OCI-LY1 (cell line): ENCODE measurements at regions not wholly inside any gene's neighbourhood (a gene's known extent, or its start where the extent isn't known, plus 50 kb on each side); places are given as distances from the start of the nearest gene placed in this dataset.

Source experiments
- H2AFZ ChIP-seq: fragments of 200-600 bp; sonication (generic), shearing (Covaris generic); 2 replicates; pipeline ENCODE4 v1.6.0; 2014; ENCODE audit warnings: antibody characterized with exemption, mild to moderate bottlenecking, low read length
- H3F3A ChIP-seq: fragments of 200-600 bp; sonication (generic), shearing (Covaris generic); 2 replicates; pipeline ENCODE4 v1.6.0; 2014; ENCODE audit warnings: mild to moderate bottlenecking, antibody characterized with exemption, low read length, moderate library complexity; ENCODE audit not compliant: insufficient read depth
- H3K27ac ChIP-seq: fragments of 200-600 bp; sonication (generic); 2 replicates; pipeline ENCODE4 v1.5.1; 2014; ENCODE audit warnings: low read length, mixed run types, mild to moderate bottlenecking, low read depth; ENCODE audit not compliant: poor library complexity, severe bottlenecking
- H3K27me3 ChIP-seq: fragments of 200-600 bp; sonication (generic); 2 replicates; pipeline ENCODE4 v1.6.0; 2014; ENCODE audit warnings: antibody characterized with exemption, mild to moderate bottlenecking, low read length, moderate library complexity; ENCODE audit not compliant: insufficient read depth
- H3K36me3 ChIP-seq: fragments of 200-600 bp; sonication (generic); 2 replicates; pipeline ENCODE4 v1.6.1; 2014; ENCODE audit warnings: mild to moderate bottlenecking, antibody characterized with exemption, low read length, moderate library complexity, mixed read lengths; ENCODE audit not compliant: insufficient read depth
- H3K4me1 ChIP-seq: fragments of 200-600 bp; sonication (generic); 2 replicates; pipeline ENCODE4 v1.5.1; 2014; ENCODE audit warnings: mild to moderate bottlenecking, low read length, moderate library complexity; ENCODE audit not compliant: insufficient read depth, severe bottlenecking
- H3K4me2 ChIP-seq: fragments of 200-600 bp; sonication (generic), shearing (Covaris generic); 2 replicates; pipeline ENCODE4 v1.6.1; 2014; ENCODE audit warnings: low read length
- H3K4me3 ChIP-seq: fragments of 200-600 bp; sonication (generic); 2 replicates; pipeline ENCODE4 v1.5.1; 2014; ENCODE audit warnings: low read length, low read depth, mild to moderate bottlenecking, mixed read lengths; ENCODE audit not compliant: poor library complexity, severe bottlenecking
- H3K79me2 ChIP-seq: fragments of 200-600 bp; shearing (Covaris generic); 2 replicates; pipeline ENCODE4 v1.6.1; 2016; ENCODE audit warnings: mixed run types, low read length, mixed read lengths; ENCODE audit not compliant: insufficient read depth
- H3K9ac ChIP-seq: fragments of 200-600 bp; sonication (generic), shearing (Covaris generic); 2 replicates; pipeline ENCODE4 v1.6.1; 2014; ENCODE audit warnings: mild to moderate bottlenecking, low read length, mixed read lengths
- H3K9me2 ChIP-seq: fragments of 200-600 bp; sonication (generic), shearing (Covaris generic); 2 replicates; pipeline ENCODE4 v1.6.1; 2014; ENCODE audit warnings: low read depth, mild to moderate bottlenecking, low read length, mixed read lengths
- H3K9me3 ChIP-seq: fragments of 200-600 bp; shearing (Covaris generic); 2 replicates; pipeline ENCODE4 v1.6.1; 2014; ENCODE audit warnings: low read length, mixed read lengths
- H4K20me1 ChIP-seq: fragments of 200-600 bp; sonication (generic), shearing (Covaris generic); 2 replicates; pipeline ENCODE4 v1.6.0; 2016; ENCODE audit warnings: mild to moderate bottlenecking, low read length; ENCODE audit not compliant: insufficient read depth
- EZH2 ChIP-seq: fragments of 200-600 bp; sonication (generic), shearing (Covaris generic); IDR thresholded peaks from 2 replicates; pipeline ENCODE4 v1.8.0; 2017; ENCODE audit warnings: borderline replicate concordance, mixed run types, mild to moderate bottlenecking, antibody characterized with exemption, low read length, moderate library complexity, mixed read lengths
- TF ChIP-seq, protein P1 (sequence below): fragments of 200-600 bp; sonication (generic), shearing (Covaris generic); IDR thresholded peaks from 2 replicates; pipeline ENCODE4 v1.5.1; 2017; ENCODE audit warnings: mild to moderate bottlenecking, antibody characterized with exemption, low read length, moderate library complexity, mixed read lengths

DNA sequence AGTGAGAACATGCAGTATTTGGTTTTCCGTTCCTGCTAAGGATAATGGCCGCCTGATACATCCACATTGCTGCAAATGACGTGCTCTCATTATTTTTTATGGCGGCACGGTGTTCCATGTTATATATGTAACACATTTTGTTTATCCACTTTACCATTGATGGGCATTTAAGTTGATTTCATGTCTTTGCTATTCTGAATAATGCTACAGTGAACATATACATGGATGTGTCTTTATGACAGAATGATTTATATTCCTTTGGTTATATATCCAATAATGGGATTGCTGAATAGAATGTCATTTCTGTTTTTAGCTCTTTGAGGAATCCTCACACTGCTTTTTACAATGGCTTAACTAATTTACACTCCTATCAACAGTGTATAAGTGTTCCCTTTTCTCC lies 1223.2 kb downstream of the RAPGEF2 start:
- Histone ChIP-seq H3K4me3 (no peak overlapping the region), H2AFZ (no peak overlapping the region), H3K27me3 (no peaks in the 10 kb centered on the region), H3K4me2 (no peak overlapping the region), H3K36me3 (no peaks in the 10 kb centered on the region), H3K4me1 (no peaks in the 10 kb centered on the region), H3K9me2 (no peaks in the 10 kb centered on the region), H3K79me2 (no peaks in the 10 kb centered on the region), H3K9me3 (no peaks in the 10 kb centered on the region), H3K9ac (no peak overlapping the region), H3K27ac (no peak overlapping the region), H3F3A (no peaks in the 10 kb centered on the region), H4K20me1 (no peaks in the 10 kb centered on the region)
- no peak for TF ChIP-seq EZH2
- TF ChIP-seq, protein P1, sequence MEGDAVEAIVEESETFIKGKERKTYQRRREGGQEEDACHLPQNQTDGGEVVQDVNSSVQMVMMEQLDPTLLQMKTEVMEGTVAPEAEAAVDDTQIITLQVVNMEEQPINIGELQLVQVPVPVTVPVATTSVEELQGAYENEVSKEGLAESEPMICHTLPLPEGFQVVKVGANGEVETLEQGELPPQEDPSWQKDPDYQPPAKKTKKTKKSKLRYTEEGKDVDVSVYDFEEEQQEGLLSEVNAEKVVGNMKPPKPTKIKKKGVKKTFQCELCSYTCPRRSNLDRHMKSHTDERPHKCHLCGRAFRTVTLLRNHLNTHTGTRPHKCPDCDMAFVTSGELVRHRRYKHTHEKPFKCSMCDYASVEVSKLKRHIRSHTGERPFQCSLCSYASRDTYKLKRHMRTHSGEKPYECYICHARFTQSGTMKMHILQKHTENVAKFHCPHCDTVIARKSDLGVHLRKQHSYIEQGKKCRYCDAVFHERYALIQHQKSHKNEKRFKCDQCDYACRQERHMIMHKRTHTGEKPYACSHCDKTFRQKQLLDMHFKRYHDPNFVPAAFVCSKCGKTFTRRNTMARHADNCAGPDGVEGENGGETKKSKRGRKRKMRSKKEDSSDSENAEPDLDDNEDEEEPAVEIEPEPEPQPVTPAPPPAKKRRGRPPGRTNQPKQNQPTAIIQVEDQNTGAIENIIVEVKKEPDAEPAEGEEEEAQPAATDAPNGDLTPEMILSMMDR: no peak

DNA sequence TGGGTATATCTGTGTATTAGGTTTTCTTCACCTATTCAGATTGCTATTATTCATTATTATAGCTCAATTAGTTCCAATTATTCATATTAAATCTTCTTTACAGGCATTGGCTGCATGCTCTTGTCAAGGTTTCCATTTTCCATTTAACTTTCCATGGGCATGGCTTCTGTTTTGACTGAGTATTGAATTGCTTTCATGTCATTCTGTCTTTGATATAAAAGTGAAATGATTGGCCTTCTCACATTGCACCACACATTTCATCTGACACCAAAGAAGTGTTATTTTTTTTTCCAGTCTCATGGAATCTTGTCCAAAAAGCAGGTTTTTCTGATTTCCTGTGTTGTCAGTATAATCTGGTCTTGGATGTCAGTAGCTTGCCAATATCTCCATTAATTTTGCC lies 1244.3 kb downstream of the RAPGEF2 start:
- Histone ChIP-seq H3K27me3 (no peaks in the 10 kb centered on the region), H3K9me2 (no peaks in the 10 kb centered on the region), H3F3A (no peaks in the 10 kb centered on the region), H3K9ac (no peak overlapping the region), H3K27ac (no peak overlapping the region), H3K4me2 (no peak overlapping the region), H3K4me1 (no peaks in the 10 kb centered on the region), H2AFZ (no peak overlapping the region), H4K20me1 (no peaks in the 10 kb centered on the region), H3K9me3 (no peaks in the 10 kb centered on the region), H3K36me3 (no peaks in the 10 kb centered on the region), H3K4me3 (no peak overlapping the region), H3K79me2 (no peaks in the 10 kb centered on the region)
- no peak for TF ChIP-seq EZH2

DNA sequence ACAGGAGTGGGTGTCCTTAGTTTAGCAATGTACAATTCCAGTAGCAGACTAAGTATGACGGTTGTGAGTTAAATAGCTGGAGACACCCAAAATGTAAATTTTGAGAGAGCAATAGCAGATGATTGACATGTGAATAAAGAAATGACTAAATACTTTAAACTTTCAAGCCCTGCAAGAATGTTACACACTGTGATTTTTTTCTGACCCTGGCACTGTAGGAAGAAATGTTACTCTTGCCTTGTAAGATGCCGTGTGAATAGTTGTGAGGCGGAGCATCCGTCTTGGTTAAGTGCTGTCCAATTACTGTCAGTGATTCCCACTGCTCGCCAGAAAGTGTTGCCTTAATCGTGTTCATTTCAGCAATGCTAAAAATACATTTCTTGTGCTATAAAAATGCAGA lies 1248.1 kb downstream of the RAPGEF2 start:
- TF ChIP-seq EZH2: no peak
- TF ChIP-seq, protein P1: no peak
- H3K9me2 ChIP-seq: no peaks in the 10 kb centered on the region
- H3K27ac ChIP-seq: no peak overlapping the region
- no peaks in the 10 kb centered on the region for H3K79me2 ChIP-seq
- no peaks in the 10 kb centered on the region for H3K27me3 ChIP-seq
- H4K20me1 ChIP-seq: no peaks in the 10 kb centered on the region
- H3F3A ChIP-seq: no peaks in the 10 kb centered on the region
- H3K4me3 ChIP-seq: no peak overlapping the region
- no peak overlapping the region for H3K9ac ChIP-seq
- H3K36me3 ChIP-seq: no peaks in the 10 kb centered on the region
- H3K4me1 ChIP-seq: no peaks in the 10 kb centered on the region
- no peak overlapping the region for H2AFZ ChIP-seq
- H3K4me2 ChIP-seq: no peak overlapping the region
- no peaks in the 10 kb centered on the region for H3K9me3 ChIP-seq

DNA sequence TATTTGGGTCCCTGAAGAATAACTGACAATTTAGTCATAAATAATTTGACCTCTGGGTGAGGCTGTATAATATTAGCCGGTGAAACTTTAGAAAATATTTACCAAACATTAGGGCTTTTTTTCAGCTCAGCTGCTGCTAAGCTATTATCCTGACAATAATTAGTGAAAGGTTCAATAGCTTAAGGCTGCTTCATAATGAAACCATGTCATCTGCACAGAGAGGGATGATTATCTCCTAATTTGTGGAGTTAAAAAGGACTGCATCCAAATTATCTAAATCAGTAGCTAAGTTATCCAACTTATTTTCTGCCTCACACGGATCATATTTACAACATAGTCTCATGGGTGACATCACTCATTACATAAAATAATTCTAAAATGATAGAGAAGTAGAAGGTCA lies 1249.8 kb downstream of the RAPGEF2 start:
- no peak overlapping the region for H3K4me3 ChIP-seq
- H3K4me2 ChIP-seq: no peak overlapping the region
- no peaks in the 10 kb centered on the region for H3K9me2 ChIP-seq
- H2AFZ ChIP-seq: no peak overlapping the region
- TF ChIP-seq, protein P1: no peak
- TF ChIP-seq EZH2: no peak
- H3K9ac ChIP-seq: no peak overlapping the region
- H4K20me1 ChIP-seq: no peaks in the 10 kb centered on the region
- H3F3A ChIP-seq: no peaks in the 10 kb centered on the region
- no peaks in the 10 kb centered on the region for H3K79me2 ChIP-seq
- no peaks in the 10 kb centered on the region for H3K4me1 ChIP-seq
- no peaks in the 10 kb centered on the region for H3K9me3 ChIP-seq
- no peaks in the 10 kb centered on the region for H3K36me3 ChIP-seq
- no peaks in the 10 kb centered on the region for H3K27me3 ChIP-seq
- H3K27ac ChIP-seq: no peak overlapping the region
